ENCODE measurements at regions not wholly inside any gene's neighbourhood (a gene's known extent, or its start where the extent isn't known, plus 50 kb on each side); places are given as distances from the start of the nearest gene placed in this dataset.
A peak's percentile ranks its signal among the peaks of the same experiment; 100 is the strongest.

- no peak for DNase-seq (ENCODE audit: extremely low spot score, insufficient read length, low read depth)
- no peak for FAIRE-seq
These were observed 279.0 kb downstream of the OGFRL1 start for GRCh38 chr6:71567562-71567961.

GRCh38 chr6:71577766-71578165 is 289.2 kb downstream of the OGFRL1 start:
- DNase-seq (ENCODE audit: extremely low spot score, insufficient read length, low read depth) = no peak
- FAIRE-seq = no peak

- FAIRE-seq (peak; percentile 26), DNase-seq (ENCODE audit: extremely low spot score, insufficient read length, low read depth) (no peak)
These were observed 291.3 kb downstream of the OGFRL1 start for GRCh38 chr6:71579902-71580301.

GRCh38 chr6:71582820-71583219 is 294.2 kb downstream of the OGFRL1 start:
- DNase-seq (ENCODE audit: extremely low spot score, insufficient read length, low read depth) (no peak), FAIRE-seq (no peak)

- no peak for FAIRE-seq
These were observed 296.3 kb downstream of the OGFRL1 start for GRCh38 chr6:71584712-71585436.

GRCh38 chr6:71585472-71585871 is 296.9 kb downstream of the OGFRL1 start:
- no peak for FAIRE-seq
- no peak for DNase-seq (ENCODE audit: extremely low spot score, insufficient read length, low read depth)

More at GRCh38 chr6:71584712-71585436, 296.3 kb downstream of the OGFRL1 start:
- DNase-seq (ENCODE audit: extremely low spot score, insufficient read length, low read depth) = no peak

- no peak for FAIRE-seq
These were observed 297.9 kb upstream of the RIMS1 start for GRCh38 chr6:71588490-71588889.

GRCh38 chr6:71589254-71589653 is 297.1 kb upstream of the RIMS1 start:
- DNase-seq (ENCODE audit: extremely low spot score, insufficient read length, low read depth) (no peak), FAIRE-seq (no peak)

More at GRCh38 chr6:71588490-71588889, 297.9 kb upstream of the RIMS1 start:
- no peak for DNase-seq (ENCODE audit: extremely low spot score, insufficient read length, low read depth)

GRCh38 chr6:71592643-71593042 is 293.7 kb upstream of the RIMS1 start:
- DNase-seq (ENCODE audit: extremely low spot score, insufficient read length, low read depth) (no peak), FAIRE-seq (no peak)

- FAIRE-seq (no peak), DNase-seq (ENCODE audit: extremely low spot score, insufficient read length, low read depth) (no peak)
These were observed 287.0 kb upstream of the RIMS1 start for GRCh38 chr6:71599359-71599758.

- FAIRE-seq (no peak), DNase-seq (ENCODE audit: extremely low spot score, insufficient read length, low read depth) (no peak)
These were observed 283.9 kb upstream of the RIMS1 start for GRCh38 chr6:71602385-71603007.

GRCh38 chr6:71603021-71603420 is 283.3 kb upstream of the RIMS1 start:
- DNase-seq (ENCODE audit: extremely low spot score, insufficient read length, low read depth) (no peak), FAIRE-seq (no peak)

- DNase-seq (ENCODE audit: extremely low spot score, insufficient read length, low read depth) (no peak), FAIRE-seq (no peak)
These were observed 277.7 kb upstream of the RIMS1 start for GRCh38 chr6:71608646-71609045.

GRCh38 chr6:71619836-71620235 is 266.5 kb upstream of the RIMS1 start:
- FAIRE-seq (no peak), DNase-seq (ENCODE audit: extremely low spot score, insufficient read length, low read depth) (no peak)

GRCh38 chr6:71621918-71622519 is 264.3 kb upstream of the RIMS1 start:
- no peak for DNase-seq (ENCODE audit: extremely low spot score, insufficient read length, low read depth)
- FAIRE-seq = no peak

GRCh38 chr6:71642120-71642519 is 244.2 kb upstream of the RIMS1 start:
- no peak for FAIRE-seq
- DNase-seq (ENCODE audit: extremely low spot score, insufficient read length, low read depth) = no peak

- no peak for DNase-seq (ENCODE audit: extremely low spot score, insufficient read length, low read depth)
- FAIRE-seq = no peak
These were observed 243.6 kb upstream of the RIMS1 start for GRCh38 chr6:71642793-71643192.

GRCh38 chr6:71645299-71645698 is 241.1 kb upstream of the RIMS1 start:
- DNase-seq (ENCODE audit: extremely low spot score, insufficient read length, low read depth) = no peak
- no peak for FAIRE-seq

- FAIRE-seq (no peak), DNase-seq (ENCODE audit: extremely low spot score, insufficient read length, low read depth) (no peak)
These were observed 236.4 kb upstream of the RIMS1 start for GRCh38 chr6:71649915-71650314.

- FAIRE-seq = no peak
- no peak for DNase-seq (ENCODE audit: extremely low spot score, insufficient read length, low read depth)
These were observed 234.7 kb upstream of the RIMS1 start for GRCh38 chr6:71651636-71652035.

- DNase-seq (ENCODE audit: extremely low spot score, insufficient read length, low read depth) (no peak), FAIRE-seq (no peak)
These were observed 230.2 kb upstream of the RIMS1 start for GRCh38 chr6:71656121-71656520.

Measured in GM18507 (cell line).